ENCODE measurements at regions not wholly inside any gene's neighbourhood (a gene's known extent, or its start where the extent isn't known, plus 50 kb on each side); places are given as distances from the start of the nearest gene placed in this dataset.

- no peak overlapping the region for H3K4me3 ChIP-seq (ENCODE audit: low read depth, low read length)
- POLR2A ChIA-PET = no interaction called here
- no peak for TF ChIP-seq CTCF (IDR thresholded peaks at IDR 0.05; ENCODE audit: insufficient read depth, low read depth, low read length)
- DNase-seq (ENCODE audit: low read depth) = no peak
- CTCF ChIA-PET = no interaction called here
- no peaks in the 10 kb centered on the region for H3K36me3 ChIP-seq (ENCODE audit: control insufficient read depth, insufficient read depth, low read length)
- peaks cover 3% of the 10 kb centered on the region for H3K27me3 ChIP-seq (ENCODE audit: control insufficient read depth, insufficient read depth, low read length)
Observed at GRCh38 chr6:16078064-16078463, 50.8 kb upstream of the MYLIP start.

GRCh38 chr6:16069671-16070070, 59.2 kb upstream of the MYLIP start:
- Histone ChIP-seq H3K36me3 (ENCODE audit: control insufficient read depth, insufficient read depth, low read length) (no peaks in the 10 kb centered on the region), H3K4me3 (ENCODE audit: low read depth, low read length) (no peak overlapping the region), H3K27me3 (ENCODE audit: control insufficient read depth, insufficient read depth, low read length) (no peaks in the 10 kb centered on the region; the same call in 1 of the 2 replicates)
- TF ChIP-seq CTCF (IDR thresholded peaks at IDR 0.05; ENCODE audit: insufficient read depth, low read depth, low read length) = no peak
- ChIA-PET POLR2A (no interaction called here), CTCF (interaction anchor here (1.3 kb wide), 1 partner anchor 11 kb away, joined by 3 read pairs; no protein-coding TSS in a partner anchor)
- no peak for DNase-seq (ENCODE audit: low read depth)

- CTCF ChIA-PET = interaction anchor here (1.3 kb wide), 1 partner anchor 10 kb away, joined by 3 read pairs; no protein-coding TSS in a partner anchor
- no peak for DNase-seq (ENCODE audit: low read depth)
- H3K4me3 ChIP-seq (ENCODE audit: low read depth, low read length) = no peak overlapping the region
- no peaks in the 10 kb centered on the region; the same call in 1 of the 2 replicates for H3K27me3 ChIP-seq (ENCODE audit: control insufficient read depth, insufficient read depth, low read length)
- H3K36me3 ChIP-seq (ENCODE audit: control insufficient read depth, insufficient read depth, low read length) = no peaks in the 10 kb centered on the region
- no peak for TF ChIP-seq CTCF (IDR thresholded peaks at IDR 0.05; ENCODE audit: insufficient read depth, low read depth, low read length)
- POLR2A ChIA-PET = no interaction called here
Observed at GRCh38 chr6:16069222-16069621, 59.7 kb upstream of the MYLIP start.

- ChIA-PET CTCF (no interaction called here), POLR2A (no interaction called here)
- H3K36me3 ChIP-seq (ENCODE audit: control insufficient read depth, insufficient read depth, low read length) = no peaks in the 10 kb centered on the region
- H3K4me3 ChIP-seq (ENCODE audit: low read depth, low read length) = no peak overlapping the region
- no peak for TF ChIP-seq CTCF (IDR thresholded peaks at IDR 0.05; ENCODE audit: insufficient read depth, low read depth, low read length)
- no peaks in the 10 kb centered on the region; the same call in 1 of the 2 replicates for H3K27me3 ChIP-seq (ENCODE audit: control insufficient read depth, insufficient read depth, low read length)
- DNase-seq (ENCODE audit: low read depth) = no peak
Observed at GRCh38 chr6:16067568-16067967, 61.3 kb upstream of the MYLIP start.

GRCh38 chr6:16064671-16065072, 64.2 kb upstream of the MYLIP start:
- TF ChIP-seq CTCF (IDR thresholded peaks at IDR 0.05; ENCODE audit: insufficient read depth, low read depth, low read length) = no peak
- Histone ChIP-seq H3K4me3 (ENCODE audit: low read depth, low read length) (no peak overlapping the region), H3K27me3 (ENCODE audit: control insufficient read depth, insufficient read depth, low read length) (no peaks in the 10 kb centered on the region; the same call in 1 of the 2 replicates), H3K36me3 (ENCODE audit: control insufficient read depth, insufficient read depth, low read length) (no peaks in the 10 kb centered on the region)
- POLR2A ChIA-PET = no interaction called here
- CTCF ChIA-PET = no interaction called here
- no peak for DNase-seq (ENCODE audit: low read depth)
